GM12878 (cell line): ENCODE measurements at regions not wholly inside any gene's neighbourhood (a gene's known extent, or its start where the extent isn't known, plus 50 kb on each side); places are given as distances from the start of the nearest gene placed in this dataset.

Experiments used
- ATAC-seq: fragments of 200-7000 bp; cut with Tn5 transposase; 3 replicates; pipeline ENCODE4 v1.9.1; 2020; ENCODE audit warnings: mild to moderate bottlenecking, moderate library complexity
- BruUV-seq: library from RNA; stranded (reverse); fragments of 400-500 nt; replicated peaks from 2 replicates; lab custom pipeline; 2021; lab: Mats Ljungman, UMichigan
- CTCF ChIA-PET: fragments of 300-600 bp; sonication (Branson Sonifier 250); formaldehyde crosslinking; extraction: SDS; loops from one replicate; lab custom pipeline; 2021; ENCODE audit warnings: inconsistent platforms; lab: Yijun Ruan, JAX
- POLR2A ChIA-PET: fragments of 350-600 bp; formaldehyde crosslinking; extraction: SDS; loops from one replicate; lab custom pipeline; 2021; ENCODE audit warnings: inconsistent platforms; lab: Charles Lee
- RAD21 ChIA-PET: fragments of 300-600 bp; sonication (Branson Sonifier 250); formaldehyde crosslinking; loops from one replicate; lab custom pipeline; 2023; ENCODE audit warnings: antibody characterized with exemption; ENCODE audit not compliant: unreplicated experiment; lab: Charles Lee
- SMC1A ChIA-PET: fragments of 300-600 bp; sonication (Branson Sonifier 250); formaldehyde crosslinking; loops from one replicate; lab custom pipeline; 2023; ENCODE audit not compliant: unreplicated experiment, uncharacterized antibody; lab: Charles Lee
- DNase-seq: peaks from one replicate; pipeline ENCODE4 v3.0.0-alpha.2; 2011; ENCODE audit warnings: low read depth, low spot score
- FAIRE-seq: peaks from 3 replicates; lab custom pipeline; 2011; peaks lifted over from hg19 to GRCh38; lab: Jason Lieb, UNC
- H2AFZ ChIP-seq: 2 replicates; pipeline ENCODE4 v1.6.0; 2011; ENCODE audit warnings: low read depth, low read length, control low read depth; ENCODE audit not compliant: control insufficient read depth
- H3K27ac ChIP-seq: 2 replicates; pipeline ENCODE4 v1.5.1; 2011; ENCODE audit warnings: control low read depth; ENCODE audit not compliant: control insufficient read depth, insufficient read depth
- H3K27me3 ChIP-seq, 2 experiments: replicated peaks in 1 of 2; 2 replicates each; pipeline versions ENCODE4 v1.6.0 to v1.6.1; 2011; ENCODE audit warnings: low read length in 1 of 2; ENCODE audit not compliant: control insufficient read depth in 2 of 2, insufficient read depth in 2 of 2
- H3K36me3 ChIP-seq, 2 experiments: 2 replicates each; pipeline ENCODE4 v1.5.1; 2011; ENCODE audit warnings: low read length in 1 of 2; ENCODE audit not compliant: control insufficient read depth in 2 of 2, insufficient read depth in 2 of 2
- H3K4me1 ChIP-seq: 2 replicates; pipeline ENCODE4 v1.6.1; 2011; ENCODE audit warnings: mild to moderate bottlenecking, low read length, moderate library complexity, mixed read lengths; ENCODE audit not compliant: control insufficient read depth, insufficient read depth
- H3K4me2 ChIP-seq: 2 replicates; pipeline ENCODE4 v1.6.0; 2011; ENCODE audit warnings: control low read depth; ENCODE audit not compliant: control insufficient read depth, insufficient read depth
- H3K4me3 ChIP-seq: fragments of 200-600 bp; sonication (generic); 2 replicates; pipeline ENCODE4 v1.5.1; 2016
- H3K79me2 ChIP-seq: 2 replicates; pipeline ENCODE4 v1.6.0; 2011; ENCODE audit warnings: low read length; ENCODE audit not compliant: control insufficient read depth, insufficient read depth
- H3K9ac ChIP-seq: 2 replicates; pipeline ENCODE4 v1.8.0; 2011; ENCODE audit warnings: low read length, control low read depth, mixed read lengths; ENCODE audit not compliant: control insufficient read depth, insufficient read depth
- H3K9me3 ChIP-seq: replicated peaks from 3 replicates; pipeline ENCODE4 v1.5.1; 2011; ENCODE audit warnings: mild to moderate bottlenecking, low read length; ENCODE audit not compliant: control insufficient read depth, insufficient read depth
- H4K20me1 ChIP-seq: 2 replicates; pipeline ENCODE4 v1.6.0; 2011; ENCODE audit not compliant: control insufficient read depth, insufficient read depth
- BRCA1 ChIP-seq: IDR thresholded peaks from 2 replicates; pipeline ENCODE4 v1.6.1; 2011; ENCODE audit warnings: low read depth, low read length, improper control_type of control experiment
- CHD2 ChIP-seq: IDR thresholded peaks from 2 replicates; pipeline ENCODE4 v1.6.1; 2011; ENCODE audit warnings: low read depth, low read length, improper control_type of control experiment, borderline replicate concordance
- HCFC1 ChIP-seq: fragments of 150-350 bp; IDR thresholded peaks from 2 replicates; pipeline ENCODE4 v1.6.1; 2014; ENCODE audit warnings: low read length
- IRF4 ChIP-seq: IDR thresholded peaks from 2 replicates; pipeline ENCODE4 v1.6.1; 2011; ENCODE audit warnings: low read depth, low read length
- LARP7 ChIP-seq: fragments of 450-650 bp; IDR thresholded peaks from 2 replicates; pipeline ENCODE4 v1.6.1; 2017; ENCODE audit warnings: mild to moderate bottlenecking
- SMAD1 ChIP-seq: fragments of 450-650 bp; IDR thresholded peaks from 2 replicates; pipeline ENCODE4 v1.6.1; 2018; ENCODE audit warnings: mild to moderate bottlenecking, low read depth; ENCODE audit not compliant: partially characterized antibody
- SPI1 ChIP-seq: IDR thresholded peaks from 2 replicates; pipeline ENCODE4 v1.6.1; 2011; ENCODE audit warnings: low read depth, mild to moderate bottlenecking, low read length, moderate library complexity, borderline replicate concordance; ENCODE audit not compliant: insufficient read depth
- WGBS: methylation state at CpG from one replicate; pipeline ENCODE4 v1.1.6; 2016; ENCODE audit warnings: low lambda C conversion rate; ENCODE audit not compliant: insufficient replicate concordance, insufficient coverage; ENCODE audit errors: missing lambda C conversion rate; 5-methylcytosine and 5-hydroxymethylcytosine counted together
- in situ Hi-C: fragments of 300-500 bp; cut with MboI; formaldehyde crosslinking; loops from 9 replicates; pipeline ENCODE4 v1.14.3; 2018; ENCODE audit warnings: mixed read lengths
- intact Hi-C: fragments of 100-400 bp; cut with micrococcal nuclease; formaldehyde crosslinking; loops from one replicate; pipeline ENCODE4 v1.14.2; 2022; ENCODE audit not compliant: unreplicated experiment
- TF ChIP-seq, protein P1 (sequence below): fragments of 450-650 bp; IDR thresholded peaks from 2 replicates; pipeline ENCODE4 v1.6.1; 2014; ENCODE audit warnings: mild to moderate bottlenecking
- TF ChIP-seq, protein P2 (sequence below): fragments of 450-650 bp; IDR thresholded peaks from 2 replicates; pipeline ENCODE4 v1.6.1; 2017; ENCODE audit warnings: mild to moderate bottlenecking, low read depth, inconsistent platforms; ENCODE audit not compliant: poor library complexity, severe bottlenecking

DNA sequence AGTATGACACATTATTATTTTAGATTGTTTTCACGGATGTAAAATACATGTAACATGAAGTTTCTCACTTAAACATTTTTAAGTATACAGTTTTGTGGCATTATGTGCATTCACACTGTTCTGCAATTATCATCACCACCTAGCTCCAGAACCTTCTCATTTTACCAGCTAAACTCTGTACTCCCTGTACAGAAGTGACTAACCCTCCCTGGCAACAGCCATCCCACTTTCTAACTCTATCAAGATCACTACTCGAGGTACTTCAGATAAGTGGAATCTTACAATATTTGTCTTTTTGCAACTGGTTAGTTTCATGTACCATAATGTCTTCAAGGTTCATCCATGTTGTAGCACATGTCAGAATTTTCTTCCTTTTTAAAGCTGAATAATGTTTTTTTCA, 116.3 kb upstream of the IGF1R start:
- SMC1A ChIA-PET: no interaction called here
- Histone ChIP-seq H3K36me3 (no peaks in the 10 kb centered on the region), H3K9ac (no peak overlapping the region), H4K20me1 (no peaks in the 10 kb centered on the region), H3K9me3 (no peaks in the 10 kb centered on the region), H3K4me2 (no peak overlapping the region), H3K27me3 (no peaks in the 10 kb centered on the region), H3K79me2 (no peaks in the 10 kb centered on the region), H3K4me3 (no peak overlapping the region), H2AFZ (no peak overlapping the region), H3K27ac (no peak overlapping the region), H3K4me1 (no peaks in the 10 kb centered on the region)
- RAD21 ChIA-PET: no interaction called here
- in situ Hi-C loops: no loop called here
- POLR2A ChIA-PET: interaction anchor here (0.6 kb wide), 1 partner anchor 526 kb away, joined by 3 read pairs; no protein-coding TSS in a partner anchor
- no peak for FAIRE-seq
- intact Hi-C loops: no loop called here
- ATAC-seq: no peak
- no peak for DNase-seq
- CTCF ChIA-PET: interaction anchor here (1.8 kb wide), 1 partner anchor 14 kb away, joined by 5 read pairs; no protein-coding TSS in a partner anchor
- no TSS peak for BruUV-seq
- 17% methylated on average over 2 of the region's 2 CpGs for WGBS
- TF ChIP-seq HCFC1 (no peak), BRCA1 (no peak), SPI1 (no peak), CHD2 (no peak), SMAD1 (no peak), IRF4 (no peak), LARP7 (no peak)
- TF ChIP-seq, protein P1, sequence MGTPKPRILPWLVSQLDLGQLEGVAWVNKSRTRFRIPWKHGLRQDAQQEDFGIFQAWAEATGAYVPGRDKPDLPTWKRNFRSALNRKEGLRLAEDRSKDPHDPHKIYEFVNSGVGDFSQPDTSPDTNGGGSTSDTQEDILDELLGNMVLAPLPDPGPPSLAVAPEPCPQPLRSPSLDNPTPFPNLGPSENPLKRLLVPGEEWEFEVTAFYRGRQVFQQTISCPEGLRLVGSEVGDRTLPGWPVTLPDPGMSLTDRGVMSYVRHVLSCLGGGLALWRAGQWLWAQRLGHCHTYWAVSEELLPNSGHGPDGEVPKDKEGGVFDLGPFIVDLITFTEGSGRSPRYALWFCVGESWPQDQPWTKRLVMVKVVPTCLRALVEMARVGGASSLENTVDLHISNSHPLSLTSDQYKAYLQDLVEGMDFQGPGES: no peak
- TF ChIP-seq, protein P2, sequence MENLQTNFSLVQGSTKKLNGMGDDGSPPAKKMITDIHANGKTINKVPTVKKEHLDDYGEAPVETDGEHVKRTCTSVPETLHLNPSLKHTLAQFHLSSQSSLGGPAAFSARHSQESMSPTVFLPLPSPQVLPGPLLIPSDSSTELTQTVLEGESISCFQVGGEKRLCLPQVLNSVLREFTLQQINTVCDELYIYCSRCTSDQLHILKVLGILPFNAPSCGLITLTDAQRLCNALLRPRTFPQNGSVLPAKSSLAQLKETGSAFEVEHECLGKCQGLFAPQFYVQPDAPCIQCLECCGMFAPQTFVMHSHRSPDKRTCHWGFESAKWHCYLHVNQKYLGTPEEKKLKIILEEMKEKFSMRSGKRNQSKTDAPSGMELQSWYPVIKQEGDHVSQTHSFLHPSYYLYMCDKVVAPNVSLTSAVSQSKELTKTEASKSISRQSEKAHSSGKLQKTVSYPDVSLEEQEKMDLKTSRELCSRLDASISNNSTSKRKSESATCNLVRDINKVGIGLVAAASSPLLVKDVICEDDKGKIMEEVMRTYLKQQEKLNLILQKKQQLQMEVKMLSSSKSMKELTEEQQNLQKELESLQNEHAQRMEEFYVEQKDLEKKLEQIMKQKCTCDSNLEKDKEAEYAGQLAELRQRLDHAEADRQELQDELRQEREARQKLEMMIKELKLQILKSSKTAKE: no peak
